DMS53 treated with DMSO at 0.1 percent for 48 hours (cell line): ENCODE measurements at regions not wholly inside any gene's neighbourhood (a gene's known extent, or its start where the extent isn't known, plus 50 kb on each side); places are given as distances from the start of the nearest gene placed in this dataset.
A peak's percentile ranks its signal among the peaks of the same experiment; 100 is the strongest.
"Not testable (repeated sequence)": the region's sequence is repeated elsewhere in the genome, so short reads cannot be mapped to it uniquely, and the experiment has no call there.

Source experiments
- DNase-seq: peaks from one replicate; lab custom pipeline; 2025; ENCODE audit not compliant: unreplicated experiment; lab: John Stamatoyannopoulos, UW

DNA sequence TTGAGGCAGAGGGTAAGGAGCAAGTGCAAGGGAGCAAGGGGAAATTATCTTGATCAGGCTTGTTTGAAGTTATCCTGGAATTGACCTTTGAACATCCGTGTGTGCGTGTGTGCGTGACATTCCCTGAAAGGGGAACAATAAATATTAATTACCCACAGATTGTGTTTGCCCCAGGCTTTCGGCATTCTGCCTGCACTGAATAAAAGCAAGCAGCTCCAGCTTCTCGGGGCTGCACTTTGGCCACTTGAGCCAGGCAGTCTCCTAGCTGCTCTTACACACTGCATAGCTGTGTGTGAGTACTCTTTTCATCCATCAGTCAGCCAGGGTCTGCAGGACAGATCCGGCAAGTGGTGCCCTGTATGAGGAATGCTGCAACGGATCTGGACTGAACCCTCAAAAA, 107.7 kb upstream of the BTN3A2 start:
- DNase-seq = no peak

- DNase-seq = no peak
Measured at GRCh38 chr6:26258212-26258977, 106.6 kb upstream of the BTN3A2 start.

- no peak for DNase-seq
Measured at GRCh38 chr6:26260110-26260637, 104.8 kb upstream of the BTN3A2 start.

GRCh38 chr6:26260725-26261490, 104.1 kb upstream of the BTN3A2 start:
- no peak for DNase-seq

GRCh38 chr6:26264547-26264946, 100.5 kb upstream of the BTN3A2 start:
- DNase-seq = no peak

GRCh38 chr6:26267083-26267589, 97.9 kb upstream of the BTN3A2 start:
- no peak for DNase-seq

- no peak for DNase-seq
Measured at GRCh38 chr6:26268659-26269402, 96.2 kb upstream of the BTN3A2 start.

DNA sequence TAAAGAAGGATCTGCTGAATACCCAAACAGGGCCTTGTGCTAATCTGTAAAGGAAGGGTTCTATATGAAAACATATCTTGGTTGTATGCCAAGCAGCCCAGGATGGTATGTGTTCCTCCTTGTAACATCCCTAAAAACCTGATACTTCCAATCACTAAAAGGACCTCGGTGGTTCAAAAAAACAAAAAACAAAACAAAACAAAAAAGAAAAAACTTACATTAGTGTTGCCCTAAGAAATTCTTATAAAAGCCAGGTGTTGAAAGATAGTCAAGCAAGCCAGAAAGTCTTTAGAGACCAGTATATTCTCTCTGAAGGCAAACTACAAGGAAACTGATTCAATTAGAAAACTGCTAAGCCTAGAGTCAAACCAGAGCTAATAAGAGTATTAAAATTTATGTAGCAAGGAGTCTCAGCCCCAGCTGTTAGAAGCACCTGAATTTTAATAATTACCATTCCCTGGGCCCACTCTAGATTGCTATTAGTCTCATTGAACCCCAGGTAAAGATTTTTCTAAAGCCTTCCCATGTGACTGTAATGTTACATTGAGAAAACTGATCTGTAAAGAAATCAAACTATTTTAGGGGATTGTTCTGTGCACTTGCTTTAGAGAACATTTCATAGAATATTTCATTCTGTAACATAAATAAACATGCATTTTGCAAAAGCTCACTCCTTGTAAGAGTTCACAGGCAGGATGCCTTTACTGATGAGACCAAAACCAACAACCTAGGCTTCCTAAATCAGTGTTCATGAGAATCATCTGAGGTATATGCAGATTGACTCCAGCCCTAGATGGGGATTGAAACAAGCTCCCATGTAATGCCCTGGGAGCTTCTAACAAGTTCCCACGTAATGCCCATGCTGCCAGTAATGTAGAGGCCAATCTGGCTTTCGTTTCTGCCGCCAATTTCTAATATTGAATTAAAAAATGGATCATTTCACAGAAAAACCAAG, 95.2 kb upstream of the BTN3A2 start:
- DNase-seq = no peak

GRCh38 chr6:26270486-26270861, 94.5 kb upstream of the BTN3A2 start:
- DNase-seq = no peak

GRCh38 chr6:26270903-26271667, 93.9 kb upstream of the BTN3A2 start:
- DNase-seq = peak; percentile 48

GRCh38 chr6:26271668-26272024, 93.4 kb upstream of the BTN3A2 start:
- DNase-seq = no peak

GRCh38 chr6:26272171-26272637, 92.8 kb upstream of the BTN3A2 start:
- no peak for DNase-seq

DNA sequence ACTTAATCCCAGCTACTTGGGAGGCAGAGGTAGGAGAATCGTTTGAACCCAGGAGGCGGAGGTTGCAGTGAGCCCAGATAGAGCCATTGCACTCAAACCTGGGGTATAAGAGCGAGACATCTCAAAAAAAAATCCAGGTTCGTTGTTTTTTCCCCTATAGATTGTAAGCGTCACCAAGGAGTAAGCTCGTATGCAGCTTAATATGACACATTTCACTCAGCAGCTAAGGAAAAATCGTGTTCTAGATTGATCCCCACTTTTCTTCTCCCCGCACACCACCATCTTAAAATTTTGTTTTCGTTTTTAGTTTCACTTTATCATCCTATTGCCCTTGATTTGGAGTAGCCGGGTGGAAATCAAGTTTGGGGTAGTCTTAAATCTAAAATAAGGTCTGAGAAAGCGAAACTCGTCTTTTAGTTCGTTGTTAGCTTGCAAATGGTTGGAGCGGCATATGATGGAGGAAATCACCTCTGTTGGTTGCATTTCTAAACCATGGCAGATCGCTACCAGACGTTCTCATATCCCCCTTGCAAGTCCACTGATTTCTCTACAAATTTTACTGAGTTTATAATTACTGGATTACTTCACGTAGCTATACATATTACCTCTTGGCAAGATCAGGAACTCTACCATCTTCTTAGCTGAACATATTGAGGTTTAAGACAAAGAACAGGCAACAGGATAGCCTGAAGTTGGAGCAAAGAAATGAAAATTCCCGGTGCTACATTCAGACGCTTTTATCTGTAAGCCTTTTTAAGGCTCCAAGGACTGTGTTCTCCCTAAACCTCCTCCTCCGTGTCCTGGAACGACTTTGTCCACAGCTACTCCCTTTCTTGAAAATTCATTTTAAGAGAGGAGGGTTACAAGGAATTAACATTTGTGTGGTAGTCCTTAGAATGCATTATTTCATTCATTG, 91.1 kb upstream of the BTN3A2 start:
- no peak for DNase-seq

- no peak for DNase-seq
Measured at GRCh38 chr6:26275663-26276062, 89.3 kb upstream of the BTN3A2 start.

GRCh38 chr6:26276841-26277648, 88.0 kb upstream of the BTN3A2 start:
- no peak for DNase-seq

- no peak for DNase-seq
Measured at GRCh38 chr6:26278536-26278935, 86.5 kb upstream of the BTN3A2 start.

DNA sequence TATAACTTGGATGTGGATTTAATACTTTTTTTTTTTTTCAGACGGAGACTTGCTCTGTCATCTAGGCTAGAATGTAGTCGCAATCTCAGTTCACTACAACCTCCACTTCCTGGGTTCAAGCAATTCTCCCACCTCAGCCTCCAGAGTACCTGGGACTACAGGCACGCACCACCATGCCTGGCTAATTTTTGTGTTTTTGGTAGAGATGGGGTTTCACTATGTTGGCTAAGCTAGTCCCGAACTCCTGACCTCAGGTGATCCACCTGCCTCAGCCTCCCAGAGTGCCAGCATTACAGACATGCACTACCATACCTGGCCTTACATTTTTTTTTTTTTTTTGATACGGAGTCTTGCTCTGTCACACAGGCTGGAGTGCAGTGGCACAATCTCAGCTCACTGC, 85.6 kb upstream of the BTN3A2 start:
- DNase-seq = not testable (repeated sequence)

DNA sequence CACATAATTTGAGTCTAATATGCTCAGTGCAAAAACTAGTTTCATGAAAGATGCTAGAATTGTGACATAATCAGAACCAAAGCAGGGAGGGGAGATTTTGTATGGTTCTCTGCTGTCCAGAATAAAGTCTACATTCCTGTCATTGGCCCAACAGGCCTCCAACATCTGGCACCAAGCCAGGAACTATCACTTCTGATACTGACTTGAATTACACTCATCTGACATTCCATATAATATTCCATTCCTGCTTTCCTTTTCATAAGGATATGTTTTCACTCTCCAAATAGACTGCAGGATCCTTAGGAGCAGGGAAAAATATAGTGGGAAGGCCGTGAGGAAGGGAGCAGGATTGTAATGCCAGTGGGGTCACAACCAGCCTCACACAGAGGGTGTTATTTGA, 84.6 kb upstream of the BTN3A2 start:
- no peak for DNase-seq
